HG02870 (cell line): ENCODE measurements at regions not wholly inside any gene's neighbourhood (a gene's known extent, or its start where the extent isn't known, plus 50 kb on each side); places are given as distances from the start of the nearest gene placed in this dataset.

Experiments used
- ATAC-seq: cut with Tn5 transposase; IDR thresholded peaks from one replicate; pipeline ENCODE4 v1.9.1; 2021; ENCODE audit warnings: mild to moderate bottlenecking, moderate library complexity; ENCODE audit not compliant: unreplicated experiment

DNA sequence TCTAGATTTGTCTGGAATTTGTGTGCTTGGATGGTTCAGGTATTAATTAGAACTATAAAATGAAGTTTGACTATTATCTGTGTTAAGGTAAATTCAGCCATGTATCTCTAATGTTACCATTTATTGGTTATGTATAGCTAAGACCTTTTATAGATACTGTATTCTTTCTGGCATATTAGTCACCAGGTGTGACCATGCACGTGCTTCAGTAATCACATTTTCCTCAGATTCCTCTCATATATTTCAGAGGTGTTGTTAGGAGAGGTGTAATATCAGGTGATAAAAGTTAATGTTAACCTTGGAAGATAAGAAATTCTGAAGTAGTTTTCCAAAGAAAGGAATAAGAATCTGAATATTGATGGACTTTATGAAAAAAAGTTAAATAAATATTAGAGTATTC, 194.5 kb upstream of the KHDRBS2 start:
- ATAC-seq, result no peak

GRCh38 chr6:62479697-62480220, 193.7 kb upstream of the KHDRBS2 start:
- no peak for ATAC-seq

- ATAC-seq, result no peak
Observed at GRCh38 chr6:62474793-62475192, 188.8 kb upstream of the KHDRBS2 start.

DNA sequence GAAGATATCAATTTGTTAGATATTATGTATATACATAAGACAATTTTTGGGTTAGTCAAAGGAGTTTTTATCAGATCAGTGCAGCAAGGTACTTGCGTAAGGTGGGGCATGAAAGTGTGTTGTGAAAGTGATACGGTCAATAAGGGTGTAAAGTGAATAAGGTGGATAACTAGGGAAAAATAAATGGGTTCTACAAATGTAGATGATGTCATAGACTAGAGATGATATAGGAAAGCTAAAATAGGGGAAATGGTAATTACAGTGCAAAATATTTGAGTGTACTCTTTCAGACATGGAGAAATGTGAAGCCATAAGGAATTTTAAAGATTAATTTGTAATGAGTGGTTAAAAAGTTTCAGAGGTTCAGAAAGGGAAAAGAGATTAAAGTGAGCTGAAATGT, 180.6 kb upstream of the KHDRBS2 start:
- ATAC-seq, result no peak

GRCh38 chr6:62465206-62465605, 179.2 kb upstream of the KHDRBS2 start:
- no peak for ATAC-seq

DNA sequence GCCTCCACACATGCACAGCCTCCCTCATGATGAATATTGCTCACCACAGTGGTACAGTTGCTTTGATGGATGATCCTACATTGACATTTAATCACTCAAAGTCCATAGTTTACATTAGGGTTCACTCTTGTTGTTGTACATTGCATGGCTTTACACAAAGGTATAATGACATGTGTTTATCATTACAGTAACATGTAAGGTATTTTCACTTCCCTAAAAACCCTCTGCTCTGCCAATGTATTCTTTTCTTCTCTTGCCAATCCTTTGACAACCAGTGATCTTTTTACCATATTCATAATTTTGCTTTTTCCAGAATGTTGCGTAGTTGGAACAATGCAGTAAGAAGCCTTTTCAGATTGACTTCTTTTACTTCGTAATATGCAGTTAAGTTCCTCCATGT, 166.6 kb upstream of the KHDRBS2 start:
- no peak for ATAC-seq

GRCh38 chr6:62446647-62447316, 160.8 kb upstream of the KHDRBS2 start:
- ATAC-seq, result no peak

DNA sequence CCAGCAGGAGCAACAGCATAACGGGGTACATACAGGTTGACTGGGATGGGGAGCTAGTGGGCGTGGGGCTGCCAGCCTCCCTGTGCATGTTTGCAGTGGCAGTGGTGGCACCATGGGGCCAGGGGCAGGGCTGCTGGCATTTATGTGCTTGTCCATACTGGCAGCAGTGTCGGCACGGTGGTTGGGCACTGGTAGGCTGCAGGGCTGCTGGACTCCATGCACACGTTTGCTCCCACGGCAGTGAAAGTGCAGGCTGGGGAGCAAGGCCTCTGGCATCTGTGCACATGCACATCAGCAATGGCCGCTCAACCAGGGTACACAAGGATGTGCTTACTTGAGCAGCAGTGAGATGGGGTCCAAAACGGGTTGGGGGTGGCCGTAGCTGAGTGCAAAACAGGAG, 159.5 kb upstream of the KHDRBS2 start:
- no peak for ATAC-seq

DNA sequence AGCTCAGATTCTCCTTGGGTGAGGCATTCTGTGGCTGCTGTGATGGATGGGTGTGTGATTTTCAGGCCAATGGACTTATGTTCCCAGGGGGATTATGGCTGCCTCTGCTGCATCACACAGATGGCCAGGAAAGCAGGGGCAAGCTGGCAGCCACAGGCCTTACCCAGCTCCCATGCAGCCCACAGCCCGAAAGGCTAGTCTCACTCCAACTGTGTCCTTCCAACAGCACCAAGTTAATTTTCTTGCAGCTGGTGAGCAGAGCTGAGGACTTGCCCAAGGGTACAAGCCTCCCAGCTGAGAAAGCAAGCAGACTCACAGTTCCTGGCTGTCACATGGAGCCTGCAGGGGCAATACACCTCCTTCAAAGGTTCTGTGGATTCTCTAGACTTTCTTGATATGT, 155.2 kb upstream of the KHDRBS2 start:
- no peak for ATAC-seq

DNA sequence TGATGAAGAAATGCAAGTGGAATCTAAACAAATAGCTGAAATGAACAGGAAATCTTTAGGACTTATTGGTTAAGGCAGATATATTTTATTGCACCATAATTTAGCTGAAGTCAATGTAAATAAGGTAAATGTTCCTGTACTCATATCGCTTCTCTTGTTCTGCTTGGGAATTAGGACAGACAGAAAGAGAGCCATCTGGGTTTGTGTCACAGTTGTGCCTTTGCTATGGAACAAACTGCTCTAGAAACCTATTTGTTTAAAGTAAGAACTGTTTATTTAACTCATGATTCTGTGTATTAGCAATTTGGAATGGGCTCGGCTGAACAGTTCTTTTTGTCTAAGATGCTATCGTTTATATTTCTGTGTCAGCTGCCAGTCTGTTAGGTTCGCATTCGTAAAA, 143.8 kb upstream of the KHDRBS2 start:
- ATAC-seq, result no peak

GRCh38 chr6:62400521-62401259, 114.7 kb upstream of the KHDRBS2 start:
- no peak for ATAC-seq

DNA sequence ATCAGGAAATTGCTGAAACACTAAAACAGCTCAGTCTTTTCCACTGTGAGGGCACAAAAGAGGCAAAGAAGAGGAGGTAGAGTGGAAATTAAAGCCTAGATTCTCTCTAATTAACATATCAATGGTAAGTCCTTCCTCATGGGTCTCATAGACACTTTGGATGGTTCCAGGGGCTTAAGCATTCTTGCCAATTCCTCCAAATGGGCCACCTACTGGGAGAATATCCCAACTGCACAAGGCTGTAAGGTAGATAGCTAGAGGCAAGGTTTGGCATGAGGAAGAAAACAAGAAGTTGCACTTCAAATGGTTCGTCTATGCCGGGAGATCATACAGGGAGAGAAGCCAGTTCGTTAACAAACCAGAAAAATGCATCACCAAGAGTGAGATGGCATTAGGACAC, 107.6 kb upstream of the KHDRBS2 start:
- no peak for ATAC-seq

GRCh38 chr6:62392291-62392690, 106.3 kb upstream of the KHDRBS2 start:
- no peak for ATAC-seq

DNA sequence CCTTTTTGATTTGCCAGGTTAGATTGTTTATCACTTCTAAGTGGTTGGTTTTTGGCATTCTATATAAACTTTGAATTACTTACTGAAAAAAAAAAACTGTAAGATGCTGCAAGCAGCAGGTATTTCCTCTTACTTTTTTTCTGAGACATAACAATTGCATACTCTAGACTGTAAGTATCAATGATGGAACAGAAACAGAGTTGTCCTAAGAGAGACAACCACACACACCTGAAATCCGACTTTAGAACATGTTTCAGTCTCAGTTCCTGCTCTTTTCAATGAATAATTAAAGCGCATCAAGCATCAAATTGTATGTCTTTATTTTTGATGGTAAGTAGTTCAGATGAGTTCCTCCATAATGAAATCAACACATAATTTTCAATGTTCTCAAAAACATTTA, 105.3 kb upstream of the KHDRBS2 start:
- no peak for ATAC-seq

GRCh38 chr6:62390401-62390800, 104.4 kb upstream of the KHDRBS2 start:
- peak; percentile 60 for ATAC-seq

DNA sequence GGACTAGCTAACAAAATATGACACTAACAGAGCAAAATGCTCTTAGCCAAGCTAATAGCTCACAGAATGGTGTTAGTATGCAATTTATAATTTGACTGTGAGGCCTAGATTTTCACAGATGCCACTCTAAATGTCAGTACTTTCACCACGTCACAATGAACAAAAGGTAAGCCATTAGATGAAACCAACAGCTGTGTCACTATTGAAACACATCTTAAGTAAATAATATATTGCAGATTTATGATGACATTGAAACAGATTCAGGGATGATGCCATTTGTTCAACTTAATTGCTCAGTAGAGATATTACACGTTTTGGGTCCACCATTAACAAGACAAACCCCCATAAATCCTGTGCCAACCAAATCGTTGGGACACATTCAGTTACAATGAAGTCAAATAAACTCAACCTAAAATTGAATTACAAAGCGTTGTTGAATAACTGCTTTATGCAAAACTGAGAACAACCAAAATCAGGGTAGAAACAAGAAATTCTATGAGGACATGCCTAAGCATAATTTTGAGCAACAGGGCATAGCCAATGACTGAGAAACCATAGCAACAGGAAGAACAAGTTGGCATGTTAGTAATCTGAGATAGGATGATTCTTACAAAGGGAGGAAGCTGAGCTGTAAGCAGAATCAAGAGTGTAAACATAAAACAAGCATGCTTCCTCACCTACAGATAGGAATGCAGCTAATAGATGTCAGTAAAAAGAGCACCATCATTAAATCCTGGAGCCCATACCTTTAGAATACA, 85.6 kb upstream of the KHDRBS2 start:
- no peak for ATAC-seq

DNA sequence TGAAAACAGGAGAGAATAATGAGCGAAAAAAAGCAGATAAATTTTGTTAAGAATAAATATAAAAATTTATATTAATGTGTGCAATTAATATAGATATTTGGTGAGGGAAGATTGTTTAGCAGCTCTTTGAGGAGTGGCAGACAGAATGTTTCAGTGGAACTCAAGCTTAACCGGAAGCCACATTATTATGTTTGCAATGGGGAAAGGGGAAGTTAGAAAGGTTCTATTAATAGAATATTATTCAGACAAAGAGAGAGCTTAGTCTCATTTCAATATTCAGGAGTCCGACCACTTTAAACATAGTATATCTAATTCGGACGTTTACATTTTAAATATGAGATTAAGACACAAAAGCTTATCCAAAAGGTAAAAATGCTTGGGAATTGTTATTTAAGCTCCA, 81.6 kb upstream of the KHDRBS2 start:
- ATAC-seq, result peak; percentile 99

GRCh38 chr6:62362097-62362496, 76.1 kb upstream of the KHDRBS2 start:
- no peak for ATAC-seq

GRCh38 chr6:62357835-62358234, 71.8 kb upstream of the KHDRBS2 start:
- ATAC-seq, result no peak

- ATAC-seq, result no peak
Observed at GRCh38 chr6:62354261-62354660, 68.2 kb upstream of the KHDRBS2 start.

DNA sequence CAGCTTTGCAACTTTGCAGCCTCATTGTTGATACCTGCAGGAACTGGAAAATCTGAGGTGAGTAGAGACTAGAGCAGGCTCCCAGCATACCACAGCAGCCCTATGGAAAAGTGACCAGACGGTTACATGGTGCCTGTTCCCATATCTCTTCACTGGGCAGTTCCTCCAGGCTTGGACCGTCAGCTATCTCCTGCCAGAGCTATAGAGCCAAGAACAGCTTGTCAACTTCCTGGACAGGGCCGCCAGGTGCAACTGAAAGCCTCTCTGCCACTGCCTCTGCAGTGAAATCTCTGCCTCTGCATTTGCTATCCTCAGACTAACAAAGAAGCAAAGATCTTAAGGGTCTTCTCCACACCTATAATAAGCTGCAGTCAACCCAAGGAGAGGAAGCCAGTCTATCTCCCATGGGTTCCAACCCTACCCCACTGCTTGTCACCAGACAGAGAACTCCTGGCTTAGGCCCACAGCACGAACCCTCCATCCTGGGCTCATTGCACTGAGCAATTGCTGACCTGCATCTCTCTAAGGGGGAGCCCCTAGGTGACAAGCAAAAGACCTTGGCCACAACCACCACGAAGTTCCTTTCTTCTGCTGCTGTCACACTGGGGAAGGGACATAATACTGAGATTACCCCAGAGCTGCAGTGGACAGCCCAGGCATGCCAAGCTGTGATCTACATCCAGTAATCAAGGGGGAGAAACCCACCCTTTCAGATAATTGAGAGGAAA, 60.1 kb upstream of the KHDRBS2 start:
- no peak for ATAC-seq
